ENCODE measurements at regions not wholly inside any gene's neighbourhood (a gene's known extent, or its start where the extent isn't known, plus 50 kb on each side); places are given as distances from the start of the nearest gene placed in this dataset.

GRCh38 chr13:83365723-83366122 is 516.6 kb downstream of the SLITRK1 start:
- TF ChIP-seq CTCF (IDR thresholded peaks at IDR 0.05) (no peak), POLR2A (IDR thresholded peaks at IDR 0.05) (no peak)
